Mesendoderm (in vitro differentiated cells): ENCODE measurements at regions not wholly inside any gene's neighbourhood (a gene's known extent, or its start where the extent isn't known, plus 50 kb on each side); places are given as distances from the start of the nearest gene placed in this dataset.

Experiments used
- DNase-seq: peaks from one replicate; pipeline ENCODE4 v3.0.0; 2013
- H2AK5ac ChIP-seq: 2 replicates; pipeline ENCODE4 v1.6.1; 2013; ENCODE audit warnings: low read length, inconsistent platforms
- H2BK120ac ChIP-seq: 2 replicates; pipeline ENCODE4 v1.6.1; 2013; ENCODE audit warnings: low read depth, mild to moderate bottlenecking, low read length, moderate library complexity, mixed read lengths
- H2BK15ac ChIP-seq: replicated peaks from 2 replicates; pipeline ENCODE4 v1.6.1; 2013; ENCODE audit warnings: low read depth, mild to moderate bottlenecking, moderate library complexity
- H2BK5ac ChIP-seq: 2 replicates; pipeline ENCODE4 v1.6.1; 2013; ENCODE audit warnings: low read length, inconsistent platforms
- H3K18ac ChIP-seq: 2 replicates; pipeline ENCODE4 v1.6.1; 2013; ENCODE audit warnings: mild to moderate bottlenecking, low read length, mixed read lengths
- H3K23ac ChIP-seq: one replicate; pipeline ENCODE4 v1.6.1; 2013; ENCODE audit warnings: low read length
- H3K27ac ChIP-seq: 2 replicates; pipeline ENCODE4 v1.5.1; 2013; ENCODE audit warnings: low read depth, mild to moderate bottlenecking, inconsistent platforms, low read length, moderate library complexity
- H3K27me3 ChIP-seq: 2 replicates; pipeline ENCODE4 v1.6.1; 2013; ENCODE audit warnings: low read length, control low read depth, mild to moderate bottlenecking, inconsistent platforms; ENCODE audit not compliant: insufficient read depth, poor library complexity
- H3K36me3 ChIP-seq: 2 replicates; pipeline ENCODE4 v1.6.1; 2013; ENCODE audit warnings: low read length, inconsistent platforms; ENCODE audit not compliant: control insufficient read depth, insufficient read depth
- H3K4ac ChIP-seq: one replicate; pipeline ENCODE4 v1.6.1; 2013; ENCODE audit warnings: low read depth, mild to moderate bottlenecking, low read length, moderate library complexity
- H3K4me1 ChIP-seq: 2 replicates; pipeline ENCODE4 v1.6.1; 2013; ENCODE audit warnings: low read depth, low read length, inconsistent platforms; ENCODE audit not compliant: control insufficient read depth
- H3K4me2 ChIP-seq: 2 replicates; pipeline ENCODE4 v1.6.1; 2013; ENCODE audit warnings: low read length
- H3K4me3 ChIP-seq: 2 replicates; pipeline ENCODE4 v1.5.1; 2013; ENCODE audit warnings: mild to moderate bottlenecking, low read length
- H3K56ac ChIP-seq: one replicate; pipeline ENCODE4 v1.6.1; 2013; ENCODE audit warnings: low read length
- H3K79me1 ChIP-seq: 2 replicates; pipeline ENCODE4 v1.6.1; 2013; ENCODE audit warnings: low read length, inconsistent platforms
- H3K79me2 ChIP-seq: 2 replicates; pipeline ENCODE4 v1.6.1; 2013; ENCODE audit warnings: mild to moderate bottlenecking, low read length; ENCODE audit not compliant: control insufficient read depth, insufficient read depth
- H3K9ac ChIP-seq: 2 replicates; pipeline ENCODE4 v1.6.1; 2013; ENCODE audit warnings: low read length, inconsistent platforms
- H4K5ac ChIP-seq: one replicate; pipeline ENCODE4 v1.6.1; 2013; ENCODE audit warnings: low read length
- H4K8ac ChIP-seq: one replicate; pipeline ENCODE4 v1.6.1; 2013; ENCODE audit warnings: low read depth, mild to moderate bottlenecking, control low read depth, low read length, moderate library complexity
- WGBS: extraction: QIAGEN DNeasy Blood & Tissue Kit; methylation state at CpG from one replicate; pipeline ENCODE4 v1.1.7; 2013; ENCODE audit warnings: low lambda C conversion rate, missing lambda C conversion rate; ENCODE audit not compliant: insufficient coverage; ENCODE audit errors: extremely low coverage; 5-methylcytosine and 5-hydroxymethylcytosine counted together

GRCh38 chr2:129069875-129070594 is 751.4 kb upstream of the HS6ST1 start:
- no peak overlapping the region for H3K23ac ChIP-seq

GRCh38 chr2:129070663-129071062 is 752.0 kb upstream of the HS6ST1 start:
- no peak overlapping the region for H4K5ac ChIP-seq
- no peaks in the 10 kb centered on the region for H3K4me1 ChIP-seq
- no peak overlapping the region for H3K4ac ChIP-seq
- H3K27me3 ChIP-seq, result no peaks in the 10 kb centered on the region
- H3K79me2 ChIP-seq, result no peaks in the 10 kb centered on the region
- H3K4me3 ChIP-seq, result no peak overlapping the region
- H3K36me3 ChIP-seq, result no peaks in the 10 kb centered on the region
- no peak for DNase-seq
- no peak overlapping the region for H2AK5ac ChIP-seq
- H2BK120ac ChIP-seq, result no peak overlapping the region
- WGBS, result no CpG with 5 or more reads among the region's 3 CpGs
- no peak overlapping the region for H2BK15ac ChIP-seq
- no peak overlapping the region for H3K18ac ChIP-seq
- no peak overlapping the region for H4K8ac ChIP-seq
- no peak overlapping the region for H3K23ac ChIP-seq
- H3K56ac ChIP-seq, result no peak overlapping the region
- no peak overlapping the region for H3K4me2 ChIP-seq
- H3K79me1 ChIP-seq, result no peaks in the 10 kb centered on the region
- H2BK5ac ChIP-seq, result no peak overlapping the region
- no peak overlapping the region for H3K9ac ChIP-seq
- H3K27ac ChIP-seq, result no peak overlapping the region

More at GRCh38 chr2:129069875-129070594, 751.4 kb upstream of the HS6ST1 start:
- H3K4me2 ChIP-seq, result no peak overlapping the region
- no peak overlapping the region for H3K56ac ChIP-seq
- no peaks in the 10 kb centered on the region for H3K79me1 ChIP-seq
- H3K27me3 ChIP-seq, result no peaks in the 10 kb centered on the region
- H2BK15ac ChIP-seq, result no peak overlapping the region
- no peak for DNase-seq
- H3K4me1 ChIP-seq, result no peaks in the 10 kb centered on the region
- H3K4ac ChIP-seq, result no peak overlapping the region
- H4K8ac ChIP-seq, result no peak overlapping the region
- no peaks in the 10 kb centered on the region for H3K79me2 ChIP-seq
- no peak overlapping the region for H4K5ac ChIP-seq
- H2BK120ac ChIP-seq, result no peak overlapping the region
- no peak overlapping the region for H2AK5ac ChIP-seq
- no peak overlapping the region for H3K27ac ChIP-seq
- no peak overlapping the region for H2BK5ac ChIP-seq
- no peak overlapping the region for H3K18ac ChIP-seq
- WGBS, result no CpG with 5 or more reads among the region's 12 CpGs
- no peak overlapping the region for H3K9ac ChIP-seq
- H3K4me3 ChIP-seq, result no peak overlapping the region
- H3K36me3 ChIP-seq, result no peaks in the 10 kb centered on the region

- no CpG with 5 or more reads among the region's 6 CpGs for WGBS
- no peak overlapping the region for H3K23ac ChIP-seq
Measured at GRCh38 chr2:129071531-129071930, 752.9 kb upstream of the HS6ST1 start.

GRCh38 chr2:129074298-129074920 is 755.7 kb upstream of the HS6ST1 start:
- Histone ChIP-seq H3K9ac (no peak overlapping the region), H3K27me3 (no peaks in the 10 kb centered on the region), H2BK15ac (no peak overlapping the region), H3K27ac (no peak overlapping the region), H2BK120ac (no peak overlapping the region), H4K8ac (no peak overlapping the region), H3K4me2 (no peak overlapping the region), H3K4me3 (no peak overlapping the region), H3K23ac (no peak overlapping the region), H3K18ac (no peak overlapping the region), H4K5ac (no peak overlapping the region), H2AK5ac (no peak overlapping the region), H3K79me1 (no peaks in the 10 kb centered on the region), H3K4me1 (peaks cover 4% of the 10 kb centered on the region), H3K36me3 (no peaks in the 10 kb centered on the region), H2BK5ac (no peak overlapping the region), H3K4ac (no peak overlapping the region), H3K79me2 (no peaks in the 10 kb centered on the region), H3K56ac (no peak overlapping the region)
- no CpG with 5 or more reads among the region's 3 CpGs for WGBS
- DNase-seq, result peak; percentile 29

More at GRCh38 chr2:129071531-129071930, 752.9 kb upstream of the HS6ST1 start:
- Histone ChIP-seq H3K27me3 (no peaks in the 10 kb centered on the region), H3K4ac (no peak overlapping the region), H3K4me2 (no peak overlapping the region), H3K56ac (no peak overlapping the region), H3K9ac (no peak overlapping the region), H3K4me3 (no peak overlapping the region), H3K79me1 (no peaks in the 10 kb centered on the region), H2AK5ac (no peak overlapping the region), H2BK5ac (no peak overlapping the region), H3K79me2 (no peaks in the 10 kb centered on the region), H4K5ac (no peak overlapping the region), H3K36me3 (no peaks in the 10 kb centered on the region), H2BK120ac (no peak overlapping the region), H4K8ac (no peak overlapping the region), H3K27ac (no peak overlapping the region), H3K4me1 (peaks cover 2% of the 10 kb centered on the region), H3K18ac (no peak overlapping the region), H2BK15ac (no peak overlapping the region)
- DNase-seq, result no peak

GRCh38 chr2:129078548-129078947 is 759.9 kb upstream of the HS6ST1 start:
- Histone ChIP-seq H3K23ac (no peak overlapping the region), H3K79me2 (no peaks in the 10 kb centered on the region), H3K27me3 (no peaks in the 10 kb centered on the region), H4K8ac (no peak overlapping the region), H2AK5ac (no peak overlapping the region), H3K4me2 (no peak overlapping the region), H2BK15ac (no peak overlapping the region), H3K4ac (no peak overlapping the region), H2BK120ac (no peak overlapping the region), H4K5ac (no peak overlapping the region), H3K4me1 (peaks cover 4% of the 10 kb centered on the region), H2BK5ac (no peak overlapping the region), H3K79me1 (no peaks in the 10 kb centered on the region), H3K36me3 (no peaks in the 10 kb centered on the region), H3K27ac (no peak overlapping the region), H3K18ac (no peak overlapping the region), H3K4me3 (no peak overlapping the region), H3K56ac (no peak overlapping the region), H3K9ac (no peak overlapping the region)
- DNase-seq, result no peak
- WGBS, result no CpG with 5 or more reads among the region's 3 CpGs
